Endothelial cell of umbilical vein (primary cell): ENCODE measurements at regions not wholly inside any gene's neighbourhood (a gene's known extent, or its start where the extent isn't known, plus 50 kb on each side); places are given as distances from the start of the nearest gene placed in this dataset.

Experiments
- CTCF ChIP-seq, 2 donors: IDR thresholded peaks; 1 replicate in 1 of 2; 2 replicates in 1 of 2; pipeline ENCODE4 v1.5.1; 2011; ENCODE audit warnings: low read length in 2 of 2, mild to moderate bottlenecking in 2 of 2, moderate library complexity in 2 of 2, control low read depth in 1 of 2, inconsistent platforms in 1 of 2, low read depth in 1 of 2; ENCODE audit not compliant: insufficient read depth in 1 of 2; ENCODE audit errors: extremely low read depth in 1 of 2
- POLR2A ChIP-seq: IDR thresholded peaks from 2 replicates; pipeline ENCODE4 v1.6.1; 2012; ENCODE audit warnings: low read depth, mild to moderate bottlenecking, control low read depth, low read length

- no peak for TF ChIP-seq CTCF (IDR thresholded peaks at IDR 0.05; ENCODE audit: extremely low read depth in 1 of 2, insufficient read depth in 1 of 2, low read depth in 1 of 2, low read length in 2 of 2)
- no peak for TF ChIP-seq POLR2A
Observed at GRCh38 chr16:87171723-87172122, 145.5 kb downstream of the C16orf95 start.
